ENCODE measurements at regions not wholly inside any gene's neighbourhood (a gene's known extent, or its start where the extent isn't known, plus 50 kb on each side); places are given as distances from the start of the nearest gene placed in this dataset.

GRCh38 chr6:76835293-76835692 is 628.0 kb downstream of the HTR1B start:
- no peak for TF ChIP-seq POLR2A (IDR thresholded peaks at IDR 0.05)
- no peak for TF ChIP-seq CTCF (IDR thresholded peaks at IDR 0.05)
